HL-60 (cell line): ENCODE measurements at regions not wholly inside any gene's neighbourhood (a gene's known extent, or its start where the extent isn't known, plus 50 kb on each side); places are given as distances from the start of the nearest gene placed in this dataset.

ENCODE experiments used
- DNase-seq, 2 experiments: peaks; one replicate each; pipeline ENCODE4 v3.0.0-alpha.2; 2010 to 2020; ENCODE audit warnings: low read depth in 1 of 2, low spot score in 1 of 2
- H3K27ac ChIP-seq: fragments of 250-450 bp; sonication (Bioruptor Pico); replicated peaks from 2 replicates; pipeline ENCODE4 v1.5.1; 2020; ENCODE audit warnings: mild to moderate bottlenecking, moderate library complexity
- H3K27me3 ChIP-seq: fragments of 250-450 bp; sonication (Bioruptor Pico); 2 replicates; pipeline ENCODE4 v1.5.1; 2021; ENCODE audit warnings: mild to moderate bottlenecking, moderate library complexity; ENCODE audit not compliant: insufficient read depth, poor library complexity, severe bottlenecking
- H3K4me3 ChIP-seq: replicated peaks from 2 replicates; pipeline ENCODE4 v1.5.1; 2011; ENCODE audit warnings: mild to moderate bottlenecking, control low read depth, low read length; ENCODE audit not compliant: insufficient read depth
- GABPA ChIP-seq: IDR thresholded peaks from 2 replicates; pipeline ENCODE4 v1.6.1; 2012; ENCODE audit warnings: low read depth
- POLR2AphosphoS5 ChIP-seq: IDR thresholded peaks from 2 replicates; pipeline ENCODE4 v1.6.1; 2012; ENCODE audit warnings: low read depth
- SPI1 ChIP-seq: IDR thresholded peaks from 2 replicates; pipeline ENCODE4 v1.6.1; 2012; ENCODE audit warnings: low read depth, mild to moderate bottlenecking, borderline replicate concordance
- TF ChIP-seq, protein P1 (sequence below): IDR thresholded peaks from one replicate; pipeline ENCODE4 v1.5.1; 2011; ENCODE audit warnings: low read length, control low read depth, inconsistent platforms; ENCODE audit not compliant: insufficient read depth
- TF ChIP-seq, protein P2 (sequence below): IDR thresholded peaks from 2 replicates; pipeline ENCODE4 v1.6.1; 2012; ENCODE audit warnings: low read depth; ENCODE audit not compliant: insufficient replicate concordance

DNA sequence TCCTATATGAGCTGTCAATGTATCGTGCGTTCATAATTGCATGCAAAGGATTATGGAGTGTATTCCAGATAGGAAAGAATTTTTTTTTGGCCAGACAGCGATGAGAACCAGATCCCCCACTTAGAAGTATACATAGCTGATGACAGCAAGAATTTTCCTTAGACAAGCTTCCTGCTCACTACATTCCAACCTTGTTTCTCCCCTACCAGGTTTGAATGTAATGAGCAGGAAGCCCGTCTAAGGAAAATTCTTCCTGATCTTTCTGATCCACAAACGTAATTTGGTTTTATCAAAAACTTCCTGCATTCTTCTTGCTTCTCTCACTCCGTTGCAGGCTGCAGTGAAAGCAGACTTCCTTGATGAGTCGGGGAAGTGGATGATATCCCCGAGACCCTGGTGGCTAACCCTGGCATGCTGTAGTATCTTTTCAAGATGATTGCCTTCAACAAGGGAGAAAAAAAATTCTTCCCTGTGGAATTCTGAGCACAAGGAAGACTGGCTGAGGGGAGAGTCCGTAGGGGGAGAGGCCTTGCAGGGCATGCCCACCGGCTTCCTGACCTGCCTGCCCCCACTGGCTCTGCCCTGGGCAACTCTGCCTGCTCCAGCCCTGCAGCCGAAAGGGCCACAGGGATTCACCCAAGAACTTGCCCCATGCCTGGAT is 243.1 kb downstream of the TLE3 start:
- DNase-seq, result no peak
- TF ChIP-seq GABPA, result no peak
- TF ChIP-seq, protein P1, sequence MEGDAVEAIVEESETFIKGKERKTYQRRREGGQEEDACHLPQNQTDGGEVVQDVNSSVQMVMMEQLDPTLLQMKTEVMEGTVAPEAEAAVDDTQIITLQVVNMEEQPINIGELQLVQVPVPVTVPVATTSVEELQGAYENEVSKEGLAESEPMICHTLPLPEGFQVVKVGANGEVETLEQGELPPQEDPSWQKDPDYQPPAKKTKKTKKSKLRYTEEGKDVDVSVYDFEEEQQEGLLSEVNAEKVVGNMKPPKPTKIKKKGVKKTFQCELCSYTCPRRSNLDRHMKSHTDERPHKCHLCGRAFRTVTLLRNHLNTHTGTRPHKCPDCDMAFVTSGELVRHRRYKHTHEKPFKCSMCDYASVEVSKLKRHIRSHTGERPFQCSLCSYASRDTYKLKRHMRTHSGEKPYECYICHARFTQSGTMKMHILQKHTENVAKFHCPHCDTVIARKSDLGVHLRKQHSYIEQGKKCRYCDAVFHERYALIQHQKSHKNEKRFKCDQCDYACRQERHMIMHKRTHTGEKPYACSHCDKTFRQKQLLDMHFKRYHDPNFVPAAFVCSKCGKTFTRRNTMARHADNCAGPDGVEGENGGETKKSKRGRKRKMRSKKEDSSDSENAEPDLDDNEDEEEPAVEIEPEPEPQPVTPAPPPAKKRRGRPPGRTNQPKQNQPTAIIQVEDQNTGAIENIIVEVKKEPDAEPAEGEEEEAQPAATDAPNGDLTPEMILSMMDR, result no peak
- no peak for TF ChIP-seq SPI1
- TF ChIP-seq POLR2AphosphoS5, result no peak
- TF ChIP-seq, protein P2, sequence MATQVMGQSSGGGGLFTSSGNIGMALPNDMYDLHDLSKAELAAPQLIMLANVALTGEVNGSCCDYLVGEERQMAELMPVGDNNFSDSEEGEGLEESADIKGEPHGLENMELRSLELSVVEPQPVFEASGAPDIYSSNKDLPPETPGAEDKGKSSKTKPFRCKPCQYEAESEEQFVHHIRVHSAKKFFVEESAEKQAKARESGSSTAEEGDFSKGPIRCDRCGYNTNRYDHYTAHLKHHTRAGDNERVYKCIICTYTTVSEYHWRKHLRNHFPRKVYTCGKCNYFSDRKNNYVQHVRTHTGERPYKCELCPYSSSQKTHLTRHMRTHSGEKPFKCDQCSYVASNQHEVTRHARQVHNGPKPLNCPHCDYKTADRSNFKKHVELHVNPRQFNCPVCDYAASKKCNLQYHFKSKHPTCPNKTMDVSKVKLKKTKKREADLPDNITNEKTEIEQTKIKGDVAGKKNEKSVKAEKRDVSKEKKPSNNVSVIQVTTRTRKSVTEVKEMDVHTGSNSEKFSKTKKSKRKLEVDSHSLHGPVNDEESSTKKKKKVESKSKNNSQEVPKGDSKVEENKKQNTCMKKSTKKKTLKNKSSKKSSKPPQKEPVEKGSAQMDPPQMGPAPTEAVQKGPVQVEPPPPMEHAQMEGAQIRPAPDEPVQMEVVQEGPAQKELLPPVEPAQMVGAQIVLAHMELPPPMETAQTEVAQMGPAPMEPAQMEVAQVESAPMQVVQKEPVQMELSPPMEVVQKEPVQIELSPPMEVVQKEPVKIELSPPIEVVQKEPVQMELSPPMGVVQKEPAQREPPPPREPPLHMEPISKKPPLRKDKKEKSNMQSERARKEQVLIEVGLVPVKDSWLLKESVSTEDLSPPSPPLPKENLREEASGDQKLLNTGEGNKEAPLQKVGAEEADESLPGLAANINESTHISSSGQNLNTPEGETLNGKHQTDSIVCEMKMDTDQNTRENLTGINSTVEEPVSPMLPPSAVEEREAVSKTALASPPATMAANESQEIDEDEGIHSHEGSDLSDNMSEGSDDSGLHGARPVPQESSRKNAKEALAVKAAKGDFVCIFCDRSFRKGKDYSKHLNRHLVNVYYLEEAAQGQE, result no peak
- no peak overlapping the region for H3K4me3 ChIP-seq
- no peak overlapping the region for H3K27ac ChIP-seq
- no peaks in the 10 kb centered on the region for H3K27me3 ChIP-seq

GRCh38 chr15:69855258-69856000 is 242.3 kb downstream of the TLE3 start:
- DNase-seq, result no peak
- no peaks in the 10 kb centered on the region for H3K27me3 ChIP-seq
- TF ChIP-seq GABPA (no peak), POLR2AphosphoS5 (no peak)
- TF ChIP-seq, protein P1, result no peak
- H3K4me3 ChIP-seq, result no peak overlapping the region
- no peak overlapping the region for H3K27ac ChIP-seq

- H3K27me3 ChIP-seq, result no peaks in the 10 kb centered on the region
- no peak overlapping the region for H3K4me3 ChIP-seq
- TF ChIP-seq GABPA (no peak), POLR2AphosphoS5 (no peak), SPI1 (no peak)
- TF ChIP-seq, protein P2, result no peak
- TF ChIP-seq, protein P1, result no peak
- H3K27ac ChIP-seq, result no peak overlapping the region
- no peak for DNase-seq
These were observed 240.5 kb downstream of the TLE3 start for GRCh38 chr15:69857250-69857649.
